ENCODE measurements at regions not wholly inside any gene's neighbourhood (a gene's known extent, or its start where the extent isn't known, plus 50 kb on each side); places are given as distances from the start of the nearest gene placed in this dataset.

DNA sequence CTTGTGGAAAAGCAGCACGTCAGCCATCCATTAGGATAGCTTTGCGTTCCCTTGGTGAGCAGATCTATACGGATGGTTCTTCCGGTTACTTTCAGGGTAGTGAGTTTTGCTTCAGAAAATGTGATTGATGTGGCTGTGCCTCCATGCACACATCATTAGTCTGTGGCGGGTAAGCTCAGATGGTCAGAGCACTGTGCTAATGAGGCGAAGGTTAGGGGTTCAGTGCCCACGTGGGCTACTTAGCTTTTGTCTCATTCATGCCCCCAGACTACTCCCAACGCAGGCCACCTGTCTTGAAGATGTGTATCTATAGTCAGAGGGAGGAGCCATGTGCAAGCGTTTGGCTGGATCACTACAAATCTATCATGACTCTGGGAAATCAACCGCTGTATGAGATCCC, 322.8 kb upstream of the POU3F3 start:
- no peak overlapping the region for H2BK15ac ChIP-seq (ENCODE audit: low read length)
- TF ChIP-seq KDM1A (IDR thresholded peaks at IDR 0.05; ENCODE audit: borderline replicate concordance, low read length) (no peak), CTBP2 (IDR thresholded peaks at IDR 0.05; ENCODE audit: borderline replicate concordance, insufficient read depth, insufficient read length, low read length) (no peak), BACH1 (IDR thresholded peaks at IDR 0.05; ENCODE audit: low read length) (no peak), JUN (IDR thresholded peaks at IDR 0.05; ENCODE audit: low read depth, low read length) (no peak), ASH2L (IDR thresholded peaks at IDR 0.05; ENCODE audit: low read length) (no peak), POLR2A (IDR thresholded peaks at IDR 0.05; ENCODE audit: control extremely low read depth in 1 of 2, low read depth in 2 of 2, low read length in 2 of 2) (no peak)

More for the DNA sequence above, 322.8 kb upstream of the POU3F3 start:
- DNase-seq (ENCODE audit: low read depth in 1 of 2, low spot score in 2 of 2) = no peak
- no peaks in the 10 kb centered on the region for H3K27me3 ChIP-seq (replicated peaks in 1 of 4; ENCODE audit: control insufficient read depth in 3 of 4, extremely low read depth in 1 of 4, insufficient read depth in 3 of 4, low read length in 3 of 4)
- ChIA-PET CTCF (ENCODE audit: partially characterized antibody) (interaction anchor here (1.2 kb wide), 1 partner anchor 10 kb away, joined by 4 read pairs; no protein-coding TSS in a partner anchor), POLR2A (ENCODE audit: partially characterized antibody) (no interaction called here)
- no peaks in the 10 kb centered on the region for H3K4me1 ChIP-seq (replicated peaks in 1 of 4; ENCODE audit: control insufficient read depth in 3 of 4, insufficient read depth in 4 of 4, low read length in 3 of 4)
- H3K23ac ChIP-seq (ENCODE audit: insufficient read length) = no peak overlapping the region
- no peak overlapping the region for H2BK5ac ChIP-seq (ENCODE audit: low read depth, low read length)
- no peak overlapping the region for H2AFZ ChIP-seq (ENCODE audit: low read length)
- H3K4ac ChIP-seq (replicated peaks; ENCODE audit: insufficient read length, low read depth, low read length) = no peak overlapping the region
- no peaks in the 10 kb centered on the region for H3K9me3 ChIP-seq (ENCODE audit: insufficient read depth in 2 of 2, low read depth in 1 of 2, low read length in 1 of 2)
- no peaks in the 10 kb centered on the region for H4K20me1 ChIP-seq (replicated peaks in 1 of 2; ENCODE audit: control insufficient read depth in 1 of 2, insufficient read depth in 2 of 2, low read length in 2 of 2)
- no peaks in the 10 kb centered on the region for H3K23me2 ChIP-seq (ENCODE audit: low read depth, low read length)
- H3K79me2 ChIP-seq (ENCODE audit: control insufficient read depth in 1 of 2, insufficient read depth in 2 of 2, low read length in 2 of 2) = no peaks in the 10 kb centered on the region
- no peak overlapping the region for H2BK12ac ChIP-seq (ENCODE audit: low read depth, low read length)
- no peaks in the 10 kb centered on the region for H3K36me3 ChIP-seq (ENCODE audit: control insufficient read depth in 2 of 4, insufficient read depth in 4 of 4, low read length in 3 of 4)
- no peak overlapping the region for H2BK20ac ChIP-seq (ENCODE audit: low read length)
- H3K79me1 ChIP-seq (ENCODE audit: low read depth, low read length) = no peaks in the 10 kb centered on the region
- no peak overlapping the region for H3K56ac ChIP-seq (replicated peaks; ENCODE audit: insufficient read length, low read depth, low read length)
- no peak overlapping the region for H3K18ac ChIP-seq (ENCODE audit: extremely low read depth, low read length)
- no peak overlapping the region for H3K14ac ChIP-seq (ENCODE audit: insufficient read length)
- 94% methylated on average over 10 of the region's 10 CpGs; no CpG with 5 or more reads in 1 of the 2 experiments for WGBS, 2 experiments (ENCODE audit: extremely low coverage in 1 of 2, insufficient coverage in 1 of 2, insufficient read length in 1 of 2, insufficient replicate concordance in 2 of 2, low coverage in 1 of 2, low lambda C conversion rate in 2 of 2, missing lambda C conversion rate in 1 of 2)
- H3K4me2 ChIP-seq (ENCODE audit: insufficient read depth in 1 of 2, low read depth in 2 of 2, low read length in 2 of 2) = no peak overlapping the region
- H2AK5ac ChIP-seq (ENCODE audit: low read depth, low read length) = no peak overlapping the region
- no peak overlapping the region for H4K91ac ChIP-seq (replicated peaks; ENCODE audit: insufficient read length, low read length)
- no peak overlapping the region for H4K5ac ChIP-seq (ENCODE audit: insufficient read length, low read depth, low read length)
- H3K4me3 ChIP-seq (ENCODE audit: extremely low read depth in 1 of 4, insufficient read depth in 2 of 4, low read depth in 3 of 4, low read length in 4 of 4) = no peak overlapping the region
- H3K27ac ChIP-seq (ENCODE audit: low read depth, low read length) = no peak overlapping the region
- H3K9ac ChIP-seq (replicated peaks in 1 of 4; ENCODE audit: extremely low read depth in 1 of 4, low read depth in 3 of 4, low read length in 3 of 4) = no peak overlapping the region
- no peak overlapping the region for H2BK120ac ChIP-seq (replicated peaks; ENCODE audit: low read depth, low read length)
- FAIRE-seq = no peak
- no peak overlapping the region; the same call in 1 of the 2 replicates for H4K8ac ChIP-seq (ENCODE audit: extremely low read depth, insufficient read depth, low read length)

All from H1 (cell line).